ENCODE measurements at regions not wholly inside any gene's neighbourhood (a gene's known extent, or its start where the extent isn't known, plus 50 kb on each side); places are given as distances from the start of the nearest gene placed in this dataset.

DNA sequence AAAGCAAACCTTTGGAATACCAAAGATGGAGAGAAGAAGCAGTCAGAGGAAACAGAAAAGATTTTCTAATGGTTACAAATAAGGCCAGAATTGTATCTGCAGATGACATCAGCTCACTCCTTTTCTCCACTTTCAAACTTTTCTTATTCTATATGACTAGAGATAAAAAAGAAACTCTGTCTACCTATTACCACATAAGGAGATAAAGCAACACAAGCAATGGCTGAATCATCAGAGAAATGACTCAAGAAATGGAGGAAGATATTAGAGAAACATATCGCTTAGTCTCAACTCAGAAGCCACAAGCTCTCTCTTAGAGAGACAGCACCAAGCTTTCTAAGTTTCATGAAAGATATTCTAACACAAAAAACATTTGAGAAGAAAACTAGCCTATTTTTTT, 784.0 kb downstream of the ZPLD1 start:
- no peak overlapping the region for H3K27ac Mint-ChIP-seq

More for the DNA sequence above, 784.0 kb downstream of the ZPLD1 start:
- no peak overlapping the region for H4K5ac ChIP-seq (ENCODE audit: insufficient read length, low read depth, low read length)
- Mint-ChIP-seq H3K4me1 (peaks cover 6 to 7% of the 10 kb centered on the region in 2 experiments), H3K9me3 (peaks cover 4 to 5% of the 10 kb centered on the region in 2 experiments; a peak in 2 of 5 replicates), H3K4me3 (no peak overlapping the region), H3K36me3 (ENCODE audit: insufficient read depth in 1 of 3, low read depth in 3 of 3) (peaks cover 0 to 6% (median 3%) of the 10 kb centered on the region in 3 experiments; a peak in 3 of 7 replicates), H3K27me3 (ENCODE audit: low read depth) (no peaks in the 10 kb centered on the region)
- no peak overlapping the region for H3K18ac ChIP-seq (ENCODE audit: insufficient read length, low read depth, low read length)
- H3K27ac ChIP-seq (ENCODE audit: insufficient read length, low read depth, low read length) = no peak overlapping the region
- no peak overlapping the region for H2AK5ac ChIP-seq (ENCODE audit: insufficient read length, low read length)
- H4K91ac ChIP-seq (ENCODE audit: insufficient read length, low read depth, low read length) = no peak overlapping the region
- no peak overlapping the region for H2BK20ac ChIP-seq (ENCODE audit: low read depth, low read length, poor library complexity, severe bottlenecking)
- H2BK5ac ChIP-seq (ENCODE audit: insufficient read length, low read length) = no peak overlapping the region
- no peaks in the 10 kb centered on the region for H3K9me3 ChIP-seq (ENCODE audit: control insufficient read depth, low read depth, low read length)
- no peak overlapping the region for H2BK12ac ChIP-seq (ENCODE audit: insufficient read length, low read depth, low read length)
- H3K79me1 ChIP-seq (ENCODE audit: insufficient read depth, low read depth, low read length, poor library complexity, severe bottlenecking) = no peaks in the 10 kb centered on the region
- no peak overlapping the region for H3K23ac ChIP-seq (ENCODE audit: insufficient read length, low read depth, low read length)
- TF ChIP-seq CTCF (conservative IDR thresholded peaks at IDR 0.05) = no peak
- no peak overlapping the region for H2BK15ac ChIP-seq (ENCODE audit: low read depth, low read length)
- no peak overlapping the region for H3K56ac ChIP-seq (ENCODE audit: insufficient read length, low read depth, low read length)
- H3K4me2 ChIP-seq (ENCODE audit: insufficient read depth, insufficient read length, low read length) = no peak overlapping the region
- H4K20me1 ChIP-seq (ENCODE audit: control insufficient read depth, insufficient read depth, insufficient read length) = no peaks in the 10 kb centered on the region
- no peak for DNase-seq
- no peak overlapping the region for H2BK120ac ChIP-seq (ENCODE audit: low read depth, low read length, poor library complexity, severe bottlenecking)
- H2AFZ ChIP-seq (ENCODE audit: low read length) = no peak overlapping the region
- H3K79me2 ChIP-seq (ENCODE audit: insufficient read depth, low read length) = no peaks in the 10 kb centered on the region
- H4K8ac ChIP-seq (replicated peaks; ENCODE audit: insufficient read length, low read depth, low read length) = no peak overlapping the region
- H3K9ac ChIP-seq (ENCODE audit: extremely low read depth, insufficient read length, low read length) = no peak overlapping the region
- no peaks in the 10 kb centered on the region for H3K27me3 ChIP-seq (ENCODE audit: insufficient read depth, low read length)
- H3K23me2 ChIP-seq (ENCODE audit: insufficient read length, low read depth, low read length, poor library complexity, severe bottlenecking) = no peaks in the 10 kb centered on the region
- no CpG with 5 or more reads among the region's 1 CpG for WGBS (ENCODE audit: extremely low coverage, insufficient read length, low lambda C conversion rate)
- no peak overlapping the region for H3K4ac ChIP-seq (ENCODE audit: low read depth, low read length)
- no peaks in the 10 kb centered on the region for H3K4me1 ChIP-seq (ENCODE audit: insufficient read depth, low read length)
- H3T11ph ChIP-seq (ENCODE audit: low read length) = no peak overlapping the region
- no peak overlapping the region for H3K14ac ChIP-seq (ENCODE audit: insufficient read depth, low read length)
